CD14-positive monocyte (primary cell): ENCODE measurements at regions not wholly inside any gene's neighbourhood (a gene's known extent, or its start where the extent isn't known, plus 50 kb on each side); places are given as distances from the start of the nearest gene placed in this dataset.

ENCODE experiments used
- DNase-seq, 3 donors: peaks; one replicate each; pipeline ENCODE4 v3.0.0-alpha.2; 2011 to 2022
- H2AFZ ChIP-seq: 2 replicates; pipeline ENCODE4 v1.6.0; 2012; ENCODE audit warnings: mild to moderate bottlenecking, low read depth, low read length, inconsistent platforms; ENCODE audit not compliant: insufficient read depth, poor library complexity, severe bottlenecking
- H3K27ac ChIP-seq, 2 donors: 1 replicate in 1 of 2; 2 replicates in 1 of 2; pipeline ENCODE4 v1.5.1; 2012 to 2013; ENCODE audit warnings: low read length in 2 of 2, control low read depth in 1 of 2, inconsistent platforms in 1 of 2, low read depth in 1 of 2, mild to moderate bottlenecking in 1 of 2
- H3K27me3 ChIP-seq, 2 donors: one replicate each; pipeline versions ENCODE4 v1.6.0 to v1.6.1; 2011 to 2013; ENCODE audit warnings: low read length in 2 of 2; ENCODE audit not compliant: control insufficient read depth in 2 of 2, insufficient read depth in 2 of 2
- H3K36me3 ChIP-seq, 2 donors: replicated peaks in 1 of 2; 1 replicate in 1 of 2; 2 replicates in 1 of 2; pipeline versions ENCODE4 v1.5.1 to v1.6.1; 2012 to 2013; ENCODE audit warnings: low read length in 2 of 2, control low read depth in 1 of 2, inconsistent platforms in 1 of 2, mild to moderate bottlenecking in 1 of 2; ENCODE audit not compliant: insufficient read depth in 2 of 2, control insufficient read depth in 1 of 2
- H3K4me1 ChIP-seq, 2 donors: 1 replicate in 1 of 2; 2 replicates in 1 of 2; pipeline versions ENCODE4 v1.5.1 to v1.6.1; 2012 to 2013; ENCODE audit warnings: low read length in 2 of 2, control low read depth in 1 of 2, inconsistent platforms in 1 of 2, mild to moderate bottlenecking in 1 of 2, moderate library complexity in 1 of 2; ENCODE audit not compliant: insufficient read depth in 2 of 2, control insufficient read depth in 1 of 2
- H3K4me2 ChIP-seq: replicated peaks from 2 replicates; pipeline ENCODE3; 2012; ENCODE audit warnings: low read length, moderate library complexity, mild to moderate bottlenecking; ENCODE audit not compliant: poor library complexity, severe bottlenecking; ENCODE audit errors: extremely low read depth
- H3K4me3 ChIP-seq, 3 experiments: fragments of 200-600 bp in 1 of 3; sonication (generic) in 1 of 3; replicated peaks in 1 of 3; 1 replicate in 2 of 3; 2 replicates in 1 of 3; pipeline ENCODE4 v1.5.1; 2011 to 2013; ENCODE audit warnings: low read length in 3 of 3, mild to moderate bottlenecking in 3 of 3, control low read depth in 2 of 3, low read depth in 2 of 3, inconsistent platforms in 1 of 3, moderate library complexity in 1 of 3
- H3K79me2 ChIP-seq: 2 replicates; pipeline ENCODE4 v1.6.0; 2012; ENCODE audit warnings: mild to moderate bottlenecking, control low read depth, inconsistent platforms, low read length, moderate library complexity; ENCODE audit not compliant: insufficient read depth
- H3K9ac ChIP-seq: 2 replicates; pipeline ENCODE4 v1.6.0; 2017; ENCODE audit warnings: low read length, mild to moderate bottlenecking; ENCODE audit not compliant: insufficient read depth, poor library complexity, severe bottlenecking
- H3K9me3 ChIP-seq, 2 donors: replicated peaks in 1 of 2; 1 replicate in 1 of 2; 2 replicates in 1 of 2; pipeline versions ENCODE4 v1.5.1 to v1.6.1; 2012 to 2013; ENCODE audit warnings: low read length in 2 of 2, control low read depth in 1 of 2; ENCODE audit not compliant: control insufficient read depth in 1 of 2, insufficient read depth in 1 of 2
- H4K20me1 ChIP-seq: 2 replicates; pipeline ENCODE4 v1.6.0; 2012; ENCODE audit warnings: mild to moderate bottlenecking, low read length, control low read depth, moderate library complexity; ENCODE audit not compliant: insufficient read depth
- H3K27ac Mint-ChIP-seq, 7 donors: one replicate each; pipeline ENCODE4 v1.8.0; 2020; ENCODE audit warnings: mild to moderate bottlenecking in 7 of 7, mixed read lengths in 7 of 7, moderate library complexity in 6 of 7, inconsistent platforms in 2 of 7
- H3K27me3 Mint-ChIP-seq, 3 donors: one replicate each; pipeline ENCODE4 v1.8.0; 2021 to 2022; ENCODE audit warnings: low read depth in 3 of 3, mild to moderate bottlenecking in 3 of 3, mixed read lengths in 3 of 3, moderate library complexity in 3 of 3, inconsistent platforms in 1 of 3
- H3K36me3 Mint-ChIP-seq, 2 donors: one replicate each; pipeline ENCODE4 v1.8.0; 2020; ENCODE audit warnings: mixed read lengths in 2 of 2, inconsistent platforms in 1 of 2, mild to moderate bottlenecking in 1 of 2
- H3K4me1 Mint-ChIP-seq: one replicate; pipeline ENCODE4 v1.8.0; 2020; ENCODE audit warnings: mild to moderate bottlenecking, mixed read lengths
- H3K4me3 Mint-ChIP-seq, 2 donors: one replicate each; pipeline ENCODE4 v1.8.0; 2020; ENCODE audit warnings: mild to moderate bottlenecking in 2 of 2, mixed read lengths in 2 of 2, moderate library complexity in 1 of 2
- H3K9me3 Mint-ChIP-seq, 7 donors: one replicate each; pipeline ENCODE4 v1.8.0; 2020 to 2022; ENCODE audit warnings: mixed read lengths in 7 of 7, mild to moderate bottlenecking in 6 of 7, moderate library complexity in 6 of 7, inconsistent platforms in 2 of 7
- CTCF ChIP-seq: fragments of 200-600 bp; IDR thresholded peaks from one replicate; pipeline ENCODE4 v1.8.0; 2022; ENCODE audit warnings: antibody characterized with exemption, mild to moderate bottlenecking
- WGBS: methylation state at CpG from one replicate; pipeline ENCODE4 v1.1.5; 2013; ENCODE audit warnings: missing lambda C conversion rate; ENCODE audit not compliant: insufficient coverage; 5-methylcytosine and 5-hydroxymethylcytosine counted together
- intact Hi-C, 2 donors: fragments of 100-400 bp; cut with micrococcal nuclease; formaldehyde crosslinking; loops; one replicate each; pipeline versions ENCODE4 v1.15.0 to v1.15.1; 2023

DNA sequence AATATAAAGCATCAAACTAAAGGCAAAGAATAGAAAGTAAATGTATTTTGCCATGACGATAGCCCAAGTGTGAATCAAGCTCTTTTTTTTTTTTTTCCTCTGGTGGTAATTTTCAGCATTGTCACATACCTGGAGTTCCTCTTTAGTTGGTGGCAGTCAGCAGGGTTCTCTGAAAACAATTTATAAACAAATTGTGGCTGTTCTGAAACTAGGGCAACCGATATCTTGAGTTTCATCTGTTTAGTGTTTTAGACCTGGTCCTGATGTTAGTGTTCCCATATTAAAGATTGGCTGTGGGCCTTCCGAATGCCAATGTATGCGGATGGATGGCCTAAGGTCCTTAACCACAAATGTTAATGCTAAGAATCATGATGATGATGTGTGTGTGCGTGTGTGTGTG lies 713.1 kb downstream of the GATA3 start:
- 79% methylated on average over 4 of the region's 5 CpGs for WGBS
- H3K36me3 Mint-ChIP-seq, result no peaks in the 10 kb centered on the region

DNA sequence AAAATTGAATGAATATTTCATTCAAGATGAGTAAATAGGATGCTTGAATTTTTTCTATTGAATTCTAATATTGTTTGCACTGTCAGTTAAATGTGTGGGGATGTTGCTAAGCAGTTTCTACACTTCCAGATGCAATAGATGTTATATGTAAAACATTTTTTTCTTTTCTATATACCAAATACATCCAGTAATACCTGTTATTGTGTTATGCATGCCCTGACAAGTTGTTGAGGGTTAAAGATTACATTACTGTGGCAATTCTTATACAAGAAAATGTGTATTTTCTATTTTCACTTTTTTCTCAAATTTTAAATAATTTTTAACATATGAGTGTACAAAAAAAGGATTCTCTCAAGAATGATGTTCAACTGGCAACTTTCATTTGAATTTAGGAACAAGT lies 713.9 kb downstream of the GATA3 start:
- no peaks in the 10 kb centered on the region for H3K9me3 ChIP-seq
- peaks cover 0 to 2% (median 0%) of the 10 kb centered on the region in 7 donors for H3K9me3 Mint-ChIP-seq
- H3K9ac ChIP-seq, result no peak overlapping the region
- H3K36me3 ChIP-seq, result no peaks in the 10 kb centered on the region
- H3K4me3 Mint-ChIP-seq, result no peak overlapping the region
- no peak overlapping the region for H3K27ac ChIP-seq
- no peak overlapping the region for H3K4me2 ChIP-seq
- no peak overlapping the region for H3K27ac Mint-ChIP-seq
- no peaks in the 10 kb centered on the region for H3K36me3 Mint-ChIP-seq
- no peaks in the 10 kb centered on the region for H3K4me1 ChIP-seq
- H3K4me1 Mint-ChIP-seq, result no peaks in the 10 kb centered on the region
- H3K27me3 Mint-ChIP-seq, result peaks cover 0 to 2% (median 0%) of the 10 kb centered on the region in 3 donors
- no peaks in the 10 kb centered on the region for H3K79me2 ChIP-seq
- no peak for DNase-seq
- no peaks in the 10 kb centered on the region for H3K27me3 ChIP-seq
- no peaks in the 10 kb centered on the region for H4K20me1 ChIP-seq
- H3K4me3 ChIP-seq, result no peak overlapping the region
- H2AFZ ChIP-seq, result no peak overlapping the region
- intact Hi-C loops, result no loop called here
- TF ChIP-seq CTCF, result no peak

More for the DNA sequence above, 713.1 kb downstream of the GATA3 start:
- Histone ChIP-seq H2AFZ (no peak overlapping the region), H4K20me1 (no peaks in the 10 kb centered on the region), H3K36me3 (no peaks in the 10 kb centered on the region), H3K27me3 (no peaks in the 10 kb centered on the region), H3K4me3 (no peak overlapping the region), H3K4me2 (no peak overlapping the region), H3K4me1 (no peaks in the 10 kb centered on the region), H3K79me2 (no peaks in the 10 kb centered on the region), H3K9ac (no peak overlapping the region), H3K9me3 (no peaks in the 10 kb centered on the region), H3K27ac (no peak overlapping the region)
- no peak for DNase-seq
- H3K4me1 Mint-ChIP-seq, result no peaks in the 10 kb centered on the region
- H3K4me3 Mint-ChIP-seq, result no peak overlapping the region
- intact Hi-C loops, result no loop called here
- H3K27ac Mint-ChIP-seq, result no peak overlapping the region
- H3K27me3 Mint-ChIP-seq, result peaks cover 0 to 2% (median 0%) of the 10 kb centered on the region in 3 donors
- TF ChIP-seq CTCF, result no peak
- peaks cover 0 to 2% (median 0%) of the 10 kb centered on the region in 7 donors for H3K9me3 Mint-ChIP-seq
